22Rv1 (cell line): ENCODE measurements at regions not wholly inside any gene's neighbourhood (a gene's known extent, or its start where the extent isn't known, plus 50 kb on each side); places are given as distances from the start of the nearest gene placed in this dataset.
"Not testable (repeated sequence)": the region's sequence is repeated elsewhere in the genome, so short reads cannot be mapped to it uniquely, and the experiment has no call there.

Experiments used
- H3K27ac ChIP-seq: fragments of 450-650 bp; 2 replicates; pipeline ENCODE4 v1.5.1; 2017
- ZFX ChIP-seq: fragments of 450-650 bp; IDR thresholded peaks from 2 replicates; pipeline ENCODE4 v1.6.1; 2017; ENCODE audit warnings: antibody characterized with exemption, borderline replicate concordance
- TF ChIP-seq, protein P1 (sequence below): fragments of 450-650 bp; IDR thresholded peaks from 2 replicates; pipeline ENCODE4 v1.5.1; 2017; ENCODE audit warnings: mild to moderate bottlenecking

DNA sequence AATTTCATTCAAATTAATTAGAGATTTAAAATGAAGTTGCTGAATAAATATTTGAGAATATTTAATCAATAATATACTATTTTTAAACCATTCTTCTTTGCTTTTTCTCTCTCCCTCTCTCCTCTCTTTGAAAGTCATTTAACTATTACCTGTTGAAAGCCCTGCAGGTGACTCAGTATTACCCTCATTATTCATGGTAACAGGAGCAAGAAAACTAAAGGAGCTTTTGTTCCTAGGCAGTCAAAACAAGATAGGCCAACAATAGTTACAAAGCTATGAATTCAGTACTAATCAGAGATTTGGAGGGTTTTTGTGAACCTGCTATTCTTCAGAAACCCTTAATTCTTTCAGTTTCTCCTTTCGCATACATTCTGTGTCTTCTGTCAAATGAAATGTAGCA lies 721.3 kb upstream of the NCAM2 start:
- no peak overlapping the region for H3K27ac ChIP-seq
- no peak for TF ChIP-seq ZFX
- TF ChIP-seq, protein P1, sequence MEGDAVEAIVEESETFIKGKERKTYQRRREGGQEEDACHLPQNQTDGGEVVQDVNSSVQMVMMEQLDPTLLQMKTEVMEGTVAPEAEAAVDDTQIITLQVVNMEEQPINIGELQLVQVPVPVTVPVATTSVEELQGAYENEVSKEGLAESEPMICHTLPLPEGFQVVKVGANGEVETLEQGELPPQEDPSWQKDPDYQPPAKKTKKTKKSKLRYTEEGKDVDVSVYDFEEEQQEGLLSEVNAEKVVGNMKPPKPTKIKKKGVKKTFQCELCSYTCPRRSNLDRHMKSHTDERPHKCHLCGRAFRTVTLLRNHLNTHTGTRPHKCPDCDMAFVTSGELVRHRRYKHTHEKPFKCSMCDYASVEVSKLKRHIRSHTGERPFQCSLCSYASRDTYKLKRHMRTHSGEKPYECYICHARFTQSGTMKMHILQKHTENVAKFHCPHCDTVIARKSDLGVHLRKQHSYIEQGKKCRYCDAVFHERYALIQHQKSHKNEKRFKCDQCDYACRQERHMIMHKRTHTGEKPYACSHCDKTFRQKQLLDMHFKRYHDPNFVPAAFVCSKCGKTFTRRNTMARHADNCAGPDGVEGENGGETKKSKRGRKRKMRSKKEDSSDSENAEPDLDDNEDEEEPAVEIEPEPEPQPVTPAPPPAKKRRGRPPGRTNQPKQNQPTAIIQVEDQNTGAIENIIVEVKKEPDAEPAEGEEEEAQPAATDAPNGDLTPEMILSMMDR: no peak

- H3K27ac ChIP-seq: no peak overlapping the region
- TF ChIP-seq, protein P1: no peak
- no peak for TF ChIP-seq ZFX
These were observed 714.4 kb upstream of the NCAM2 start for GRCh38 chr21:20283836-20284235.

DNA sequence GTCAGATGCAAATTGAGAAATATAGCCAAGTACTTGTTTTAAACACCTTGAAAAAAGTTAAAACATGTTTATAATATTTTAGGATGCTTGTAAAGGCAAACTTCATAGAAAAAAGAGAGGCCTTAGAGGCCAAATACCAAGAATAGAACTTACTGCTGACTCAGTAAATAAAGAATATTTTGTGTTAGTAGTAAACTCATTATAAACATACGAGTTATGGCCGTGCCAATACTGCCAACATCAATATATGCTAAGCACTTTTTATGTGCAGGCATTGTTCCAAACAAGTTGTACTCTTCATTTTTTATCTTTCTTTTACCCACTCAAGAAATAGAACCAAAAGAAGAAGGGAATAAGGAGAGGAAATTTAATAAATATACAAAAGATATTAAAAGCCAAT lies 705.9 kb upstream of the NCAM2 start:
- no peak overlapping the region for H3K27ac ChIP-seq
- no peak for TF ChIP-seq ZFX
- TF ChIP-seq, protein P1: no peak

DNA sequence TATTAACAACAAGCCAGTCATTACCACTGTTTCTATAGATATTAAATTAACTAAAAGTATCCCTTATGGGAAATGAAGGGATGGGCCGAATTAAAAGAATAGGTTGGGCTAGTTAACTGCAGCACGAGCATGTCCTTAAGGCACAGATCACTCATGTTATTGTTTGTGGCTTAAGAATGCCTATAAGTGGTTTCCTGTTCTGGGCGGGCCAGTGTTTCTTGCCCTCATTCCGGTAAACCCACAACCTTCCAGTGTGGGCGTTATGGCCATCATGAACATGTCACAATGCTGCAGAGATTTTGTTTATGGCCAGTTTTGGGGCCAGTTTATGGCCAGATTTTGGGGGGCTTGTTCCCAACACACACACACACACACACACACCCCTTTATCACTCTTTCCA lies 705.4 kb upstream of the NCAM2 start:
- not testable (repeated sequence) for H3K27ac ChIP-seq

DNA sequence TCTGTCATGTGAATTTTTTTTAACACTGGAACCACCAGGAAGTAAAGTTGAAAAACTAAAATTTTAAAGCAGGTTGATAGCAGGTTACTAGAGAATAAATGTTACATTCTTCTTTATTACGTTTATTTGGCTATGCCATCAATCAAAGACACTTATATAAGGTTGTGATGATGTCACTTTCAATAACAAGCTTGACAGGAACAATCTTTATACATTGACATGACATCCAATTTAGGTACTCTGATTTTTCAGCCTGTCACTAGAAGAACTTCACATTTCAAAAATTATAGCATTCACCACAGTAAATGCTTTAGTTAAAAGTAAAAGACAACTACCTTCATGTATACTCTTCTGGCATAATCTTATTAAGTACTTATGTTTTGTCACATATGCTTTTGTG lies 696.8 kb upstream of the NCAM2 start:
- no peak overlapping the region for H3K27ac ChIP-seq
- TF ChIP-seq, protein P1: no peak
- TF ChIP-seq ZFX: no peak

DNA sequence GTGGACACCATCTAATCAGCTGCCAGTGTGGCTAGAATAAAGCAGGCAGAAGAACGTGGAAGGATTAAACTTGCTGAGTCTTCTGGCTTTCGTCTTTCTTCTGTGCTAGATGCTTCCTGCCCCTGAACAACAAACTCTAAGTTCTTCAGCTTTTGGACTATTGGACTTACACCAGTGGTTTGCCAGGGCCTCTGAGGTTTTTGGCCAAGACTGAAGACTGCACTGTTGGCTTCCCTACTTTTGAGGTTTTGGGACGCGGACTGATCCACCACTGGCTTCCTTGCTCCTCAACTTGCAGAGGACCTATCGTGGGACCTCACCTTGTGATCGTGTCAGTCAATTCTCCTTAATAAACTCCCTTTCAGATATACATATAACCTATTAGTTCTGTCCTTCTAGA lies 696.1 kb upstream of the NCAM2 start:
- H3K27ac ChIP-seq: no peak overlapping the region
- no peak for TF ChIP-seq ZFX
- TF ChIP-seq, protein P1: no peak

DNA sequence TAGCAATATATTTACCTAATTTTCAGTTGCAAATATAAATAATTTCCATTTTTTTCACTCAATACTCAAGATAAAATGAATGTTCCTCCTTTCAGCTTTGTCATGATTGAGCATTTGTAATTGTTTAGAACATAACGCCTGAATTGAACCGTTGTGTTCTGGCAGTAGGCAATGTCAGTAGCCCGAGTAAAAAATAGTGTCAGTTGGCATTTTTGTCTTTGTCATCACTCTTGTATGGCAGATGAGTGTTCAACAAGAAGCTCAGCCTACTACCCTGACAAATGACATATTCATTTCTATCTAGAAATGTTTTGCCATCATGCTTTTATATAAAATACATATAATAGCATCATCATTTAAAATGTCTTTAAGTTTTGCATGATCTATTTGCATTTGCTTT lies 691.4 kb upstream of the NCAM2 start:
- no peak overlapping the region for H3K27ac ChIP-seq
- TF ChIP-seq, protein P1: no peak
- TF ChIP-seq ZFX: no peak

DNA sequence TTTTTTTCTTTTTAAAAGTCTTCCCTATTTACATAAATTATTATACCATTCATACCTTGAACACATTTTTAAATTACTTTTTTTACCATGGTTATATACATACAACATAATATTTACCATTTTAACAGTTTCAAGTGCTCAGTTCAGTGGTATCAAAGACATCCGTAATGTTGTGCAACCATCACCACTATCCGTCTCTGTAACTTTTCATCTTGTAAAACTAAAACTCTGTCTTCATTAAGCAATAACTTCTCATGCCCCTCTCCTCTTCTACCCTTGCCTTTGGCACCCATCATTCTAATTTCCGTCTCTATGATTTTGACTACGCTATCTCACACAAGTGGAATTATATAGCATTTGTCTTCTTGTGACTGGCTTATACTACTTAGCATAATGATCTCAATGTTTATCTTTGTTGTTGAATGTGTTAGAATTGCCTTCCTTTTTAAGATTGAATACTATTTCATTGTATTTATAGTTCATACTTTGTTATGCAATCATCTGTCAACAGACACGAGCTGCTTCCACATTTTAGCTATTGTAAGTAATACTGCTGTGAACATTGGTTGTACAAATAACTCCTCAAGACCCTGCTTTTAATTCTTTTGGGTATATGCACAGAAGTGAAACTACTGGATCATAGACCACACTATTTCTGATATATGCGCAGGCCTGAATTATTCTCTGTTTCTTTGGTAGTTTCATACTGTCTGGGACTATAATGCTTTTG lies 689.5 kb upstream of the NCAM2 start:
- TF ChIP-seq, protein P1: no peak
- TF ChIP-seq ZFX: no peak
- H3K27ac ChIP-seq: no peak overlapping the region
